A673 (cell line): ENCODE measurements at regions not wholly inside any gene's neighbourhood (a gene's known extent, or its start where the extent isn't known, plus 50 kb on each side); places are given as distances from the start of the nearest gene placed in this dataset.

Experiments used
- BruUV-seq: library from RNA; stranded (reverse); fragments of 400-500 nt; replicated peaks from 2 replicates; lab custom pipeline; 2021; lab: Mats Ljungman, UMichigan
- CTCF ChIA-PET: fragments of 300-600 bp; sonication (Branson Sonifier 250); formaldehyde crosslinking; loops from one replicate; lab custom pipeline; 2022; ENCODE audit warnings: antibody characterized with exemption; lab: Charles Lee
- POLR2A ChIA-PET: fragments of 300-600 bp; sonication (Branson Sonifier 250); formaldehyde crosslinking; loops from one replicate; lab custom pipeline; 2022; ENCODE audit warnings: antibody characterized with exemption; ENCODE audit not compliant: low non-redundant PET; lab: Charles Lee
- DNase-seq: peaks from one replicate; pipeline ENCODE4 v3.0.0-alpha.2; 2015; ENCODE audit warnings: low spot score
- H3K27ac ChIP-seq: fragments of 200-600 bp; sonication (generic); 2 replicates; pipeline ENCODE4 v1.5.1; 2016; ENCODE audit warnings: mixed run types, low read depth, mild to moderate bottlenecking, mixed read lengths, antibody characterized with exemption, low read length; ENCODE audit not compliant: poor library complexity, severe bottlenecking
- H3K27me3 ChIP-seq: fragments of 200-600 bp; sonication (generic); replicated peaks from 2 replicates; pipeline ENCODE4 v1.6.1; 2017; ENCODE audit warnings: mixed run types, low read depth, mild to moderate bottlenecking, mixed read lengths, antibody characterized with exemption, low read length; ENCODE audit not compliant: insufficient read depth, poor library complexity
- H3K36me3 ChIP-seq: fragments of 200-600 bp; sonication (generic); 2 replicates; pipeline ENCODE4 v1.6.1; 2016; ENCODE audit warnings: mixed run types, mild to moderate bottlenecking, mixed read lengths, antibody characterized with exemption, low read length; ENCODE audit not compliant: insufficient read depth, poor library complexity, severe bottlenecking
- H3K4me1 ChIP-seq: fragments of 200-600 bp; sonication (generic); 2 replicates; pipeline ENCODE4 v1.6.1; 2017; ENCODE audit warnings: mixed run types, mild to moderate bottlenecking, mixed read lengths, antibody characterized with exemption, low read length; ENCODE audit not compliant: insufficient read depth, poor library complexity, severe bottlenecking
- H3K4me3 ChIP-seq: fragments of 200-600 bp; sonication (generic); 2 replicates; pipeline ENCODE4 v1.5.1; 2016; ENCODE audit warnings: low read depth, mixed run types, mild to moderate bottlenecking, mixed read lengths, low read length; ENCODE audit not compliant: poor library complexity, severe bottlenecking
- H3K9me3 ChIP-seq: fragments of 200-600 bp; sonication (generic); 2 replicates; pipeline ENCODE4 v1.6.1; 2016; ENCODE audit warnings: mixed run types, low read depth, mild to moderate bottlenecking, mixed read lengths, antibody characterized with exemption, low read length; ENCODE audit not compliant: poor library complexity, severe bottlenecking
- EZH2 ChIP-seq: fragments of 200-600 bp; sonication (generic); IDR thresholded peaks from 2 replicates; pipeline ENCODE4 v1.6.1; 2017; ENCODE audit warnings: borderline replicate concordance, low read depth, mild to moderate bottlenecking, mixed read lengths, antibody characterized with exemption, low read length; ENCODE audit not compliant: poor library complexity, severe bottlenecking
- intact Hi-C: fragments of 100-400 bp; cut with micrococcal nuclease; formaldehyde crosslinking; loops from one replicate; pipeline ENCODE4 v1.10.0; 2022; ENCODE audit not compliant: unreplicated experiment
- TF ChIP-seq, protein P1 (sequence below): fragments of 300-800, 200-600 bp; sonication (generic); conservative IDR thresholded peaks from 2 replicates; pipeline ENCODE4 v1.5.1; 2017; ENCODE audit warnings: low read depth, mild to moderate bottlenecking, antibody characterized with exemption, low read length, moderate library complexity, mixed read lengths

DNA sequence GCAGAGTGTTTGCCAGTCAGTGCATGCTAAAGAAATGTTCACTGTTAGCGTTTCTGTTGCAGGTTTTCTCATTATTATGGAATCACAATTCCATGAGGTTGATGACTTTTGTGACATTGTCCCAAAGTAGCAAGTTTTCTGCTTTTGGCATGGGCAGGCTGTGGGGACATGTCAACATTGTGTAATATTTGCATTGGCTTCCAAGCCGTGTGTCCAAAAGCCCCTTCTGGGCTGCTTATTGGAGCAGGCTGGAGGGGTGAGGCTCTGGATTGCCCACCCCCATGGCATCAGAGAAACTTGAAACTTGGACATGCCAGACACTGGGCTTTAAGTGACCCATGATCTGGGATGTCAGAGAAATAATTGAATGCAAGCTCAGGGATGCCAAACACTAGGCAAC lies 90.7 kb downstream of the RTL9 start:
- H3K27ac ChIP-seq = no peak overlapping the region
- intact Hi-C loops = no loop called here
- CTCF ChIA-PET = no interaction called here

GRCh38 chrX:110450050-110450449 lies 91.4 kb downstream of the RTL9 start:
- Histone ChIP-seq H3K27ac (no peak overlapping the region), H3K9me3 (no peaks in the 10 kb centered on the region), H3K36me3 (no peaks in the 10 kb centered on the region), H3K27me3 (peaks cover under 1% of the 10 kb centered on the region), H3K4me1 (no peaks in the 10 kb centered on the region), H3K4me3 (no peak overlapping the region)
- intact Hi-C loops = loop anchor here (1.0 to 10.0 kb wide), 4 partner anchors 214 to 795 kb away; partner anchors contain the start of gene PAK3
- TF ChIP-seq, protein P1, sequence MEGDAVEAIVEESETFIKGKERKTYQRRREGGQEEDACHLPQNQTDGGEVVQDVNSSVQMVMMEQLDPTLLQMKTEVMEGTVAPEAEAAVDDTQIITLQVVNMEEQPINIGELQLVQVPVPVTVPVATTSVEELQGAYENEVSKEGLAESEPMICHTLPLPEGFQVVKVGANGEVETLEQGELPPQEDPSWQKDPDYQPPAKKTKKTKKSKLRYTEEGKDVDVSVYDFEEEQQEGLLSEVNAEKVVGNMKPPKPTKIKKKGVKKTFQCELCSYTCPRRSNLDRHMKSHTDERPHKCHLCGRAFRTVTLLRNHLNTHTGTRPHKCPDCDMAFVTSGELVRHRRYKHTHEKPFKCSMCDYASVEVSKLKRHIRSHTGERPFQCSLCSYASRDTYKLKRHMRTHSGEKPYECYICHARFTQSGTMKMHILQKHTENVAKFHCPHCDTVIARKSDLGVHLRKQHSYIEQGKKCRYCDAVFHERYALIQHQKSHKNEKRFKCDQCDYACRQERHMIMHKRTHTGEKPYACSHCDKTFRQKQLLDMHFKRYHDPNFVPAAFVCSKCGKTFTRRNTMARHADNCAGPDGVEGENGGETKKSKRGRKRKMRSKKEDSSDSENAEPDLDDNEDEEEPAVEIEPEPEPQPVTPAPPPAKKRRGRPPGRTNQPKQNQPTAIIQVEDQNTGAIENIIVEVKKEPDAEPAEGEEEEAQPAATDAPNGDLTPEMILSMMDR = peak; percentile 80
- no peak for TF ChIP-seq EZH2
- ChIA-PET CTCF (interaction anchor here (1.2 kb wide), 1 partner anchor 397 kb away, joined by 3 read pairs; no protein-coding TSS in a partner anchor), POLR2A (no interaction called here)
- DNase-seq = peak; percentile 84
- no TSS peak for BruUV-seq

More for the DNA sequence above, 90.7 kb downstream of the RTL9 start:
- no peaks in the 10 kb centered on the region for H3K4me1 ChIP-seq
- peaks cover 5% of the 10 kb centered on the region for H3K27me3 ChIP-seq
- H3K4me3 ChIP-seq = no peak overlapping the region
- no peak for DNase-seq
- no TSS peak for BruUV-seq
- H3K36me3 ChIP-seq = no peaks in the 10 kb centered on the region
- TF ChIP-seq, protein P1 = no peak
- TF ChIP-seq EZH2 = no peak
- no peaks in the 10 kb centered on the region for H3K9me3 ChIP-seq
- POLR2A ChIA-PET = no interaction called here

DNA sequence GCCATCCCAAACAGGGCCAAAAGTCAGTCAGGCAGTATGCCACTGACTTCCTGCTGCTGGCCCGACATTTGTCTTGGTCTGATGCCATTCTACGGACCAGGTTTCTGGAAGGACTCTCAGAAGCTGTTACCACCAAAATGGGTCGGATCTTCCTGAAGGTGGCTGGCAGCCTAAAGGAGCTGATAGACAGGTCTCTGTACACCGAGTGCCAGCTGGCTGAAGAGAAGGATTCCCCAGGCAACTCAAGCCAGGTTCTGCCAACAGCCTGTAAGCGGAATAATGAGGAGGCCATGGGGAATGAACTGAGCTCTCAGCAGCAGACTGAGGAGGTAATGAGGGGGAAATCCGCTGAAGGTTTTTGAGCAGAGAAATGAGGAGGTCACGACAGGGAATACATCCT lies 95.7 kb downstream of the RTL9 start:
- CTCF ChIA-PET = no interaction called here
- intact Hi-C loops = loop anchor here (5.0 to 10.0 kb wide), 2 partner anchors 643 to 790 kb away; partner anchors contain the start of gene PAK3
- no peaks in the 10 kb centered on the region for H3K4me1 ChIP-seq
- no peak for DNase-seq
- no peaks in the 10 kb centered on the region for H3K27me3 ChIP-seq
- no peaks in the 10 kb centered on the region for H3K36me3 ChIP-seq
- TF ChIP-seq EZH2 = no peak
- TF ChIP-seq, protein P1 = no peak
- POLR2A ChIA-PET = no interaction called here
- no TSS peak for BruUV-seq
- no peak overlapping the region for H3K4me3 ChIP-seq
- H3K9me3 ChIP-seq = no peaks in the 10 kb centered on the region
- H3K27ac ChIP-seq = no peak overlapping the region
